ENCODE measurements at regions not wholly inside any gene's neighbourhood (a gene's known extent, or its start where the extent isn't known, plus 50 kb on each side); places are given as distances from the start of the nearest gene placed in this dataset.

GRCh38 chr5:145462525-145462924, 372.6 kb downstream of the PRELID2 start:
- Histone ChIP-seq H3K18ac (ENCODE audit: low read depth, low read length) (no peak overlapping the region), H2BK15ac (ENCODE audit: low read depth, low read length) (no peak overlapping the region), H3K4me1 (ENCODE audit: control insufficient read depth, insufficient read depth, low read length) (peaks cover 2% of the 10 kb centered on the region; the same call in 1 of the 2 replicates), H2AFZ (replicated peaks; ENCODE audit: low read length, poor library complexity) (no peak overlapping the region), H2BK5ac (ENCODE audit: low read depth, low read length, poor library complexity, severe bottlenecking) (no peak overlapping the region), H4K5ac (ENCODE audit: low read depth, low read length) (no peak overlapping the region), H3K4ac (ENCODE audit: low read depth, low read length) (no peak overlapping the region), H4K8ac (ENCODE audit: low read depth in 2 of 2, low read length in 2 of 2) (no peak overlapping the region), H3K27ac (ENCODE audit: insufficient read depth, low read length) (no peak overlapping the region), H3K23ac (ENCODE audit: low read depth, low read length) (no peak overlapping the region), H4K91ac (ENCODE audit: insufficient read depth, low read depth, low read length) (no peak overlapping the region), H3K36me3 (ENCODE audit: control insufficient read depth, insufficient read depth, low read length) (no peaks in the 10 kb centered on the region), H3K79me1 (ENCODE audit: low read depth in 1 of 2, low read length in 2 of 2) (no peaks in the 10 kb centered on the region), H3K9ac (ENCODE audit: low read depth, low read length) (no peak overlapping the region), H2BK120ac (ENCODE audit: low read depth, low read length) (no peak overlapping the region), H3K14ac (replicated peaks; ENCODE audit: low read depth, low read length) (no peak overlapping the region), H3K27me3 (ENCODE audit: control insufficient read depth, insufficient read depth, low read length) (no peaks in the 10 kb centered on the region), H3K56ac (ENCODE audit: extremely low read depth, insufficient read depth, low read length) (no peak overlapping the region), H2BK20ac (ENCODE audit: low read depth, low read length) (no peak overlapping the region), H3K4me3 (ENCODE audit: insufficient read depth, low read depth, low read length) (no peak overlapping the region), H4K20me1 (ENCODE audit: insufficient read depth, low read length) (no peaks in the 10 kb centered on the region), H2AK5ac (ENCODE audit: low read depth, low read length) (no peak overlapping the region), H3K9me1 (ENCODE audit: insufficient read depth, low read length) (no peaks in the 10 kb centered on the region), H2AK9ac (replicated peaks; ENCODE audit: low read depth, low read length, poor library complexity) (no peak overlapping the region), H3K4me2 (ENCODE audit: low read depth, low read length) (no peak overlapping the region), H3K9me3 (ENCODE audit: control insufficient read depth, insufficient read depth, low read length) (no peaks in the 10 kb centered on the region)
- DNase-seq (no peak), ATAC-seq (ENCODE audit: low read depth) (no peak)
- intact Hi-C loops (cut with micrococcal nuclease): no loop called here
- TF ChIP-seq CHD1 (IDR thresholded peaks at IDR 0.05; ENCODE audit: low read depth, low read length) (no peak), NFE2L2 (IDR thresholded peaks at IDR 0.05; ENCODE audit: low read depth, low read length) (no peak), USF2 (IDR thresholded peaks at IDR 0.05; ENCODE audit: low read depth, low read length) (no peak), MAZ (IDR thresholded peaks at IDR 0.05; ENCODE audit: borderline replicate concordance, low read depth, low read length) (no peak), RAD21 (IDR thresholded peaks at IDR 0.05; ENCODE audit: low read length) (no peak), RCOR1 (IDR thresholded peaks at IDR 0.05; ENCODE audit: insufficient replicate concordance, low read length) (no peak), RFX5 (IDR thresholded peaks at IDR 0.05; ENCODE audit: low read depth, low read length) (no peak), CEBPB (IDR thresholded peaks at IDR 0.05; ENCODE audit: low read depth, low read length) (no peak), ELK1 (IDR thresholded peaks at IDR 0.05; ENCODE audit: borderline replicate concordance, low read depth, low read length) (no peak), BHLHE40 (IDR thresholded peaks at IDR 0.05; ENCODE audit: low read depth, low read length) (no peak)
- ChIA-PET POLR2A (ENCODE audit: unreplicated experiment) (no interaction called here), CTCF (no interaction called here)
- WGBS, 2 experiments (ENCODE audit: extremely low coverage in 2 of 2, insufficient read length in 1 of 2): no CpG with 5 or more reads among the region's 3 CpGs
- dilution Hi-C loops (cut with HindIII; ENCODE audit: low sequenced_read_pairs, unreplicated experiment): no loop called here
- BruUV-seq (replicated peaks): no TSS peak
- in situ Hi-C loops (cut with MboI; ENCODE audit: low sequenced_read_pairs): no loop called here

All from IMR-90 (cell line).